ENCODE measurements at regions not wholly inside any gene's neighbourhood (a gene's known extent, or its start where the extent isn't known, plus 50 kb on each side); places are given as distances from the start of the nearest gene placed in this dataset.
A peak's percentile ranks its signal among the peaks of the same experiment; 100 is the strongest.

DNA sequence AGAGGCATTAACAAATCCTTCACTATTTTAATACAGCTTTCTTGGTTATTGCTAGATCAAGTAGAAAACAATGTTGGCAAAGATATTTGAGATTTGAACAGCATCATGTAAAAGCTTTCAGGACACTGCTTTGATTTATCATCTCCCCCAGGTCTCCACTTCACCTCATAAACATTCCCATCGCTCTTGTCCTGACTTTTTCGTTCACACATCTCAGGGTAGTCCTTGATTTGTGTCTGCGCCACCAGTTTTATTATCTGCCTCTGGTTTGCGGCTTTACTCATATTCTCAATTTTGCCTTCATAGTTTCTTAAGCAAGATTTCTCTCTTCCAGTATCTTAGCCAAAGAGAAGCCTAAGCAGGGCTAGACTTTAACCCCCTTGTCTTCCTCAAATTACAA is 63.5 kb upstream of the ROR1 start:
- no peak for DNase-seq
- H3K9me3 Mint-ChIP-seq, result peaks cover 0 to 2% of the 10 kb centered on the region in 2 donors
- ATAC-seq (replicated peaks), result no peak
- peaks cover 2 to 13% of the 10 kb centered on the region in 2 donors for H3K4me1 Mint-ChIP-seq
- peaks cover 12 to 25% of the 10 kb centered on the region in 2 donors for H3K27me3 Mint-ChIP-seq
- no peak overlapping the region for H3K4me3 Mint-ChIP-seq
- H3K36me3 Mint-ChIP-seq, result no peaks in the 10 kb centered on the region
- no peak overlapping the region for H3K27ac Mint-ChIP-seq

- Mint-ChIP-seq H3K27me3 (peaks cover 10 to 19% of the 10 kb centered on the region in 2 donors), H3K27ac (no peak overlapping the region), H3K4me3 (no peak overlapping the region), H3K4me1 (peaks cover 2 to 9% of the 10 kb centered on the region in 2 donors), H3K9me3 (peaks cover 0 to under 1% of the 10 kb centered on the region in 2 donors), H3K36me3 (no peaks in the 10 kb centered on the region)
- DNase-seq (no peak), ATAC-seq (replicated peaks) (no peak)
Observed at GRCh38 chr1:63710761-63711380, 62.9 kb upstream of the ROR1 start.

DNA sequence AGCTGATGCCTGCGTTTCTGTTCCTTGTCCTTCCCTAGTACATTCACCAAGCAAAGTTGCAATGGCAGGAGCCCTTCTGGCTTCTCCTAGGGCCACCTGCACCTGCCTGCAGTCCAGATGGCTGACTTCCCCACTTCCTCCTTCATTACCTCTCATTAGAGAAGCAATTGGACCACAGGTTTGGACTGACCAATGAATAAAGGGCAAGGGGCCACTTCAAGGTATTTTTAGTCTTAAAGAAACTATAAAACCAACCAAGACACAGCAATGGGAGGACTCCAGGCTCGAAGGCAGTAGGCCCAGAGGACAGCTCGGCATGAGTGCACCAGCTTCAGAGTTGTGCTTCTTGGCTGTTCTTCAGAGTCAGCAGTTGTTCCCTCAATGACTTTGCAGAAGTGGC is 60.8 kb upstream of the ROR1 start:
- no peak for DNase-seq
- H3K36me3 Mint-ChIP-seq, result no peaks in the 10 kb centered on the region
- H3K9me3 Mint-ChIP-seq, result no peaks in the 10 kb centered on the region
- ATAC-seq (replicated peaks), result no peak
- H3K4me3 Mint-ChIP-seq, result no peak overlapping the region
- H3K27ac Mint-ChIP-seq, result no peak overlapping the region
- peaks cover under 1 to 8% of the 10 kb centered on the region in 2 donors for H3K27me3 Mint-ChIP-seq
- peaks cover 2 to 9% of the 10 kb centered on the region in 2 donors for H3K4me1 Mint-ChIP-seq

- ATAC-seq (replicated peaks), result peak; percentile 52 to 68
- DNase-seq, result no peak
- H3K9me3 Mint-ChIP-seq, result no peaks in the 10 kb centered on the region
- no peaks in the 10 kb centered on the region for H3K36me3 Mint-ChIP-seq
- H3K27ac Mint-ChIP-seq, result no peak overlapping the region
- peaks cover 2 to 9% of the 10 kb centered on the region in 2 donors for H3K4me1 Mint-ChIP-seq
- H3K4me3 Mint-ChIP-seq, result no peak overlapping the region
- H3K27me3 Mint-ChIP-seq, result peaks cover 0 to 3% of the 10 kb centered on the region in 2 donors
Observed at GRCh38 chr1:63713627-63714481, 60.0 kb upstream of the ROR1 start.

DNA sequence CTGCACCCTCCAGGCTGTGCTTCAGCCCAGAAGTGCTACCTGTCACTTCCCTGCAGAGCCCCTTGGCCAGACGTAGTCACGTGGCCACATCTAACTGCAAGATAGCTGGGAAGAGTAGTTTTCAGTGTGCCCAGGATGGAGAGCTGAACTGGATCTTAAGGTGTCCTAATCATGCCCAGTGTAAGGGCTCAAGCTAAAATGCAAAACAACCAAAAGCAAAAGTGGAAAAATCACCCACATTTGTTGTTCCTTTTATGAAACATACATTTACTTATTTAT is 59.4 kb upstream of the ROR1 start:
- Mint-ChIP-seq H3K4me3 (no peak overlapping the region), H3K27ac (no peak overlapping the region), H3K27me3 (no peaks in the 10 kb centered on the region), H3K36me3 (no peaks in the 10 kb centered on the region), H3K9me3 (no peaks in the 10 kb centered on the region), H3K4me1 (peaks cover 2 to 9% of the 10 kb centered on the region in 2 donors)
- DNase-seq (no peak), ATAC-seq (replicated peaks) (peak in 1 of 2 donors; percentile 4)

DNA sequence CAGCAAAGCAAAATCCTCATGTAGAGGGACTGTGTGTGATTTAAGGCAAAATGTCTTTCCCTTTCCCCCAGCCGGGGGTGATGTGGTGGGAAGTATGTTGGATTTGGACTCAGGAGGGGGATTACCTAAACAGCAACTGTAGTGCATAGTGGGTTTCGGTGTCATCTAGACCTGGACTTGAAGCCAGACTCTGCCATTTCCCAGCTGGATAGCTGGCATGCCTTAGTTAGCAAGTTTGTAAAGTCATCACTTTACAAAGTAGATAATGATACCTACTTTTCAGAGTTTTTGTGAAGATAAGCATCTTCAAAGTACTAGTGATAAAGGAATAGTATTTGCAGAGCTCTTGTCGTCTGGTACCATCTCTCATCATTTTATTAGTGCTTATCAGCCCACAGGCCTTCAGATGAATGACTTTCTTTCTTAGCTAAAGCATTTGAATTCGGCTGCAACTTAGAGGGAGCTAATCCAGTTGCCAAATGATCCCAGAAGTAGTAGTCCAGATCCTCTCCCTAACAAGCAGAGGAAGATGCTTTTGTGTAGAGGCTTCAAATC is 56.2 kb upstream of the ROR1 start:
- H3K27ac Mint-ChIP-seq, result no peak overlapping the region
- H3K4me1 Mint-ChIP-seq, result peaks cover 2 to 9% of the 10 kb centered on the region in 2 donors
- no peaks in the 10 kb centered on the region for H3K9me3 Mint-ChIP-seq
- peaks cover 0 to 4% of the 10 kb centered on the region in 2 donors for H3K27me3 Mint-ChIP-seq
- no peak overlapping the region for H3K4me3 Mint-ChIP-seq
- no peak for ATAC-seq (replicated peaks)
- no peaks in the 10 kb centered on the region for H3K36me3 Mint-ChIP-seq
- DNase-seq, result no peak

DNA sequence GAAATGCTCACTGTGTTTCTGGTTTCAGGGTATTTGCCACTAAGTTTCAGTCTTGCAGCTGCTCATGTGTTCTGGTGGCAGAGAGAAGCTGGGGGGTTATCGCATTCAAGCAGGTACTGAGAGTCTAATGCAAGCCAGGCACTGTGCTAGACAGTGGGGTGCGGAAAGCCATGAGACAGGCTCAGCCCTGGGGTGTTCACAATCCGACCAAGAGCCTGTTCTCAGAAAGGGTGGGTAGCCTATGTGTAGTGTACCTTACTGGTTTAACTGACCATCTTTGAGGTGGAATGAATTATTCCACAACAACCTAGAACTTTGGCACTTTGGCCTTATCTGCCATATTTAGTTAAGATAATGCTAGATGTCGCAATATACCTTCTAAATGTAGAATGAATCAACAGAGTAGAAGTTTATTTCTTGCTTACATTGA is 55.3 kb upstream of the ROR1 start:
- no peak for DNase-seq
- Mint-ChIP-seq H3K36me3 (no peaks in the 10 kb centered on the region), H3K27me3 (peaks cover 0 to 4% of the 10 kb centered on the region in 2 donors), H3K9me3 (no peaks in the 10 kb centered on the region), H3K4me3 (no peak overlapping the region), H3K4me1 (peaks cover 0 to 9% of the 10 kb centered on the region in 2 donors), H3K27ac (no peak overlapping the region)
- ATAC-seq (replicated peaks), result no peak

DNA sequence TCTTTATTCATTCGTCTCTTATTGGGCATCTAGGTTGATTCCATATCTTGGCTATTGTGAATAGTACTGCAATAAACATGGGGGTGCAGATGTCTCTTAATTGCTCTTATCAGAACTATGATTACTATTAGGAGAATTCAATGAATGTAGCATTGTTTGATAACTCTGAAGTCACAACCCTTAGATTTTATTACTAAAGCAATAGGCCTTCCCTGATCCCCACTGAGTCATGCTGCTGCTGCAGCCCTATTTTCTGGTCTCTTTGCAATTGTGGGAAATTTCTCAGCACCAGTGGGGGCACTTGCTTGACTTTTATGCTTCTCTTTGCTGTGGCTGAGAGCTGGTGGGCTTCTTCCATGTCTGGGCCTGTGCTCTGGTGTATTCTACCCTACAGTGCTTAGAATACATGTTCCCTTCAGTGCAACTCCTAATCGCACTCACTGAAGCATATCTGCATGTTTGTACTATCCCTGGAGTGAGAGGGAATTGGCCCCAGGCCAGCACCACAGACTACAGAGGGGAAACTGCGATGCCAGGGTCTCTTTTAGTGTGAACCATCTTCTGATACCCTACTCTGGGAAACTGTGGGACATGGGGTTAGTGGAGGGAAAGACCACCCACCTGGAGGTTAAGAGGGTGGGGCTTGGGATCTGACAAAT is 52.2 kb upstream of the ROR1 start:
- Mint-ChIP-seq H3K9me3 (no peaks in the 10 kb centered on the region), H3K36me3 (no peaks in the 10 kb centered on the region), H3K4me1 (no peaks in the 10 kb centered on the region), H3K4me3 (no peak overlapping the region), H3K27me3 (peaks cover 0 to 4% of the 10 kb centered on the region in 2 donors), H3K27ac (no peak overlapping the region)
- ATAC-seq (replicated peaks), result no peak
- no peak for DNase-seq

DNA sequence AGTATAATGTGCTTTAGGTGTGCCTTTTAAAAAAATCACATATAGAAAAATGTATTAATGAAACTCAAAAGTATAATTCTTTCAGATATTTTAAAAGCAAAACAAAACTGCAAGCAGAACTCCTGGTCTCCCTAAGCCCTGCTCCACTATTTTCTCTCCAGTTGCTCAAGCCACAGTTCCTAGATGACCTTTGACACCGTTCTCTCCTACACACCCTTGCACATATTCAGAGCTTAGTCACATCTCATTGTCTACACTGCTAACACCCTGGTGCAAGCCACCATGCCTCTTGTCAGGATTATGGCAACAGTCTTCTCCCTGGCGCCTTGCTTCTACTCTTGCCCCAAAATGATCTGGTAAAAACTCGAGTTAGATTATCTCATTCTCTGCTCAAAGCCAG is 50.2 kb upstream of the ROR1 start:
- Mint-ChIP-seq H3K27me3 (peaks cover 0 to 11% of the 10 kb centered on the region in 2 donors), H3K4me1 (no peaks in the 10 kb centered on the region), H3K27ac (no peak overlapping the region), H3K4me3 (no peak overlapping the region), H3K9me3 (peaks cover 0 to 7% of the 10 kb centered on the region in 2 donors), H3K36me3 (peaks cover 2 to 6% of the 10 kb centered on the region in 2 donors)
- no peak for DNase-seq
- no peak for ATAC-seq (replicated peaks)

Measured in stimulated activated naive B cell treated with anti-CD40 and anti-IgM and Interleukin-4, amounts not matched to agents 10 μg/mL and 1 μg/mL and 100 μg/mL, for 72 hours (primary cell).